GM19328 (cell line): ENCODE measurements at regions not wholly inside any gene's neighbourhood (a gene's known extent, or its start where the extent isn't known, plus 50 kb on each side); places are given as distances from the start of the nearest gene placed in this dataset.
"Not testable (repeated sequence)": the region's sequence is repeated elsewhere in the genome, so short reads cannot be mapped to it uniquely, and the experiment has no call there.

Experiments used
- ATAC-seq: cut with Tn5 transposase; IDR thresholded peaks from one replicate; pipeline ENCODE4 v1.9.1; 2021; ENCODE audit warnings: mild to moderate bottlenecking, moderate library complexity; ENCODE audit not compliant: unreplicated experiment

- ATAC-seq = no peak
These were observed 622.2 kb upstream of the ZNF385D start for GRCh38 chr3:22373182-22373581.

GRCh38 chr3:22373827-22374226 lies 622.8 kb upstream of the ZNF385D start:
- ATAC-seq = no peak

GRCh38 chr3:22377421-22377820 lies 626.4 kb upstream of the ZNF385D start:
- no peak for ATAC-seq

- no peak for ATAC-seq
These were observed 627.9 kb upstream of the ZNF385D start for GRCh38 chr3:22378869-22379268.

- ATAC-seq = no peak
These were observed 629.2 kb upstream of the ZNF385D start for GRCh38 chr3:22380253-22380652.

- not testable (repeated sequence) for ATAC-seq
These were observed 630.6 kb upstream of the ZNF385D start for GRCh38 chr3:22381564-22381963.

- no peak for ATAC-seq
These were observed 632.3 kb upstream of the ZNF385D start for GRCh38 chr3:22383285-22383684.

GRCh38 chr3:22386107-22386506 lies 635.1 kb upstream of the ZNF385D start:
- ATAC-seq = no peak

- ATAC-seq = no peak
These were observed 641.3 kb upstream of the ZNF385D start for GRCh38 chr3:22392286-22392685.

GRCh38 chr3:22392859-22393258 lies 641.8 kb upstream of the ZNF385D start:
- ATAC-seq = no peak

GRCh38 chr3:22399566-22399965 lies 648.6 kb upstream of the ZNF385D start:
- no peak for ATAC-seq

GRCh38 chr3:22401499-22401898 lies 650.5 kb upstream of the ZNF385D start:
- no peak for ATAC-seq

- no peak for ATAC-seq
These were observed 663.2 kb upstream of the ZNF385D start for GRCh38 chr3:22414239-22414638.

- ATAC-seq = not testable (repeated sequence)
These were observed 665.9 kb upstream of the ZNF385D start for GRCh38 chr3:22416838-22417446.

- ATAC-seq = no peak
These were observed 668.3 kb upstream of the ZNF385D start for GRCh38 chr3:22419261-22419660.

- no peak for ATAC-seq
These were observed 670.6 kb upstream of the ZNF385D start for GRCh38 chr3:22421589-22421988.

GRCh38 chr3:22431334-22431733 lies 680.3 kb upstream of the ZNF385D start:
- no peak for ATAC-seq

GRCh38 chr3:22439626-22440025 lies 688.6 kb upstream of the ZNF385D start:
- ATAC-seq = no peak

GRCh38 chr3:22441711-22442110 lies 690.7 kb upstream of the ZNF385D start:
- ATAC-seq = no peak

- no peak for ATAC-seq
These were observed 692.7 kb upstream of the ZNF385D start for GRCh38 chr3:22443571-22444233.

GRCh38 chr3:22445336-22445735 lies 694.3 kb upstream of the ZNF385D start:
- ATAC-seq = not testable (repeated sequence)

- no peak for ATAC-seq
These were observed 699.9 kb upstream of the ZNF385D start for GRCh38 chr3:22450786-22451400.
